B cell (primary cell): ENCODE measurements at regions not wholly inside any gene's neighbourhood (a gene's known extent, or its start where the extent isn't known, plus 50 kb on each side); places are given as distances from the start of the nearest gene placed in this dataset.

Experiments
- ATAC-seq: fragments of 200-7000 bp; cut with Tn5 transposase; one replicate; pipeline ENCODE4 v1.10.0; 2021; ENCODE audit warnings: low read depth, mild to moderate bottlenecking, moderate number of reproducible peaks, moderate library complexity
- CTCF ChIA-PET: fragments of 350-600 bp; sonication (Branson Sonifier 250); formaldehyde crosslinking; loops from one replicate; lab custom pipeline; 2021; ENCODE audit warnings: antibody characterized with exemption, inconsistent platforms; lab: Charles Lee
- POLR2A ChIA-PET: fragments of 350-600 bp; sonication (Branson Sonifier 250); formaldehyde crosslinking; loops from one replicate; lab custom pipeline; 2021; ENCODE audit warnings: antibody characterized with exemption; lab: Charles Lee
- DNase-seq: peaks from one replicate; pipeline ENCODE4 v3.0.0; 2013
- H2AFZ ChIP-seq: 2 replicates; pipeline ENCODE4 v1.6.1; 2012; ENCODE audit warnings: mild to moderate bottlenecking, low read depth, low read length; ENCODE audit not compliant: insufficient read depth, poor library complexity, severe bottlenecking
- H3K27ac ChIP-seq, 2 donors: 1 replicate in 1 of 2; 2 replicates in 1 of 2; pipeline ENCODE4 v1.5.1; 2012 to 2013; ENCODE audit warnings: low read length in 2 of 2, mild to moderate bottlenecking in 2 of 2, moderate library complexity in 1 of 2
- H3K27me3 ChIP-seq, 4 experiments: fragments of 200-600 bp in 1 of 4; sonication (generic) in 1 of 4; replicated peaks in 1 of 4; 1 replicate in 2 of 4; 2 replicates in 2 of 4; pipeline versions ENCODE4 v1.6.1 to v1.7.0; 2013 to 2016; ENCODE audit warnings: low read length in 3 of 4, mild to moderate bottlenecking in 2 of 4, mixed read lengths in 1 of 4, moderate library complexity in 1 of 4; ENCODE audit not compliant: insufficient read depth in 4 of 4, control insufficient read depth in 3 of 4; ENCODE audit errors: control extremely low read depth in 1 of 4
- H3K36me3 ChIP-seq, 2 experiments: replicated peaks in 1 of 2; 1 replicate in 1 of 2; 2 replicates in 1 of 2; pipeline versions ENCODE4 v1.6.1 to v1.7.1; 2013; ENCODE audit warnings: low read length in 1 of 2; ENCODE audit not compliant: insufficient read depth in 2 of 2, control insufficient read depth in 1 of 2; ENCODE audit errors: control extremely low read depth in 1 of 2, extremely low read depth in 1 of 2
- H3K4me1 ChIP-seq, 2 donors: fragments of 200-600 bp in 1 of 2; sonication (generic) in 1 of 2; 1 replicate in 1 of 2; 2 replicates in 1 of 2; pipeline versions ENCODE4 v1.5.1 to v1.6.1; 2013 to 2017; ENCODE audit warnings: low read length in 2 of 2; ENCODE audit not compliant: control insufficient read depth in 2 of 2, insufficient read depth in 2 of 2
- H3K4me2 ChIP-seq: replicated peaks from 2 replicates; pipeline ENCODE3; 2012; ENCODE audit warnings: mild to moderate bottlenecking, low read depth, low read length; ENCODE audit not compliant: poor library complexity, severe bottlenecking
- H3K4me3 ChIP-seq, 5 experiments: fragments of 200-600 bp in 1 of 5; sonication (generic) in 1 of 5; 1 replicate in 3 of 5; 2 replicates in 2 of 5; pipeline versions ENCODE4 v1.5.1 to v1.7.0; 2011 to 2016; ENCODE audit warnings: low read length in 4 of 5, mild to moderate bottlenecking in 4 of 5, low read depth in 2 of 5, control low read depth in 1 of 5, moderate library complexity in 1 of 5; ENCODE audit not compliant: insufficient read depth in 1 of 5; ENCODE audit errors: control extremely low read depth in 1 of 5, extremely low read depth in 1 of 5
- H3K79me2 ChIP-seq: fragments of 200-600 bp; sonication (generic); one replicate; pipeline ENCODE4 v1.6.0; 2016; ENCODE audit warnings: low read length; ENCODE audit not compliant: control insufficient read depth, insufficient read depth
- H3K9ac ChIP-seq: fragments of 200-600 bp; sonication (generic); 2 replicates; pipeline ENCODE4 v1.6.1; 2017; ENCODE audit warnings: mild to moderate bottlenecking, low read length, moderate library complexity
- H3K9me3 ChIP-seq, 3 donors: one replicate each; pipeline versions ENCODE4 v1.6.1 to v1.7.1; 2013; ENCODE audit warnings: low read length in 2 of 3; ENCODE audit not compliant: control insufficient read depth in 2 of 3, insufficient read depth in 1 of 3; ENCODE audit errors: control extremely low read depth in 1 of 3
- H4K20me1 ChIP-seq: 2 replicates; pipeline ENCODE4 v1.6.0; 2012; ENCODE audit warnings: mild to moderate bottlenecking, low read length; ENCODE audit not compliant: insufficient read depth, control insufficient read depth, poor library complexity, severe bottlenecking
- H3K27ac Mint-ChIP-seq: one replicate; pipeline ENCODE4 v1.8.0; 2021; ENCODE audit warnings: mixed read lengths
- H3K27me3 Mint-ChIP-seq: one replicate; pipeline ENCODE4 v1.8.0; 2021; ENCODE audit warnings: mixed read lengths
- H3K4me1 Mint-ChIP-seq: one replicate; pipeline ENCODE4 v1.8.0; 2021; ENCODE audit warnings: mixed read lengths
- H3K4me3 Mint-ChIP-seq: one replicate; pipeline ENCODE4 v1.8.0; 2021; ENCODE audit warnings: mixed read lengths
- H3K9me3 Mint-ChIP-seq: one replicate; pipeline ENCODE4 v1.8.0; 2022; ENCODE audit warnings: mixed read lengths; ENCODE audit not compliant: insufficient read depth
- CTCF ChIP-seq: fragments of 200-600 bp; IDR thresholded peaks from one replicate; pipeline ENCODE4 v1.8.0; 2022; ENCODE audit warnings: antibody characterized with exemption, mild to moderate bottlenecking
- EZH2 ChIP-seq: IDR thresholded peaks from 2 replicates; pipeline ENCODE4 v1.6.1; 2012; ENCODE audit warnings: borderline replicate concordance, low read depth, mild to moderate bottlenecking, moderate library complexity, low read length; ENCODE audit not compliant: insufficient read depth, poor library complexity, severe bottlenecking
- WGBS: methylation state at CpG from one replicate; pipeline ENCODE4 v1.1.5; 2013; ENCODE audit warnings: missing lambda C conversion rate; ENCODE audit not compliant: insufficient coverage; 5-methylcytosine and 5-hydroxymethylcytosine counted together
- intact Hi-C: fragments of 100-400 bp; cut with micrococcal nuclease; formaldehyde crosslinking; loops from one replicate; pipeline ENCODE4 v1.10.0; 2022

GRCh38 chr9:30178610-30179009 lies 2205.8 kb upstream of the ACO1 start:
- H3K27ac ChIP-seq, result no peak overlapping the region
- Mint-ChIP-seq H3K4me3 (no peak overlapping the region), H3K4me1 (no peaks in the 10 kb centered on the region), H3K9me3 (peaks cover 7% of the 10 kb centered on the region), H3K27me3 (no peaks in the 10 kb centered on the region), H3K27ac (no peak overlapping the region)
- H3K36me3 ChIP-seq, result no peaks in the 10 kb centered on the region
- no peaks in the 10 kb centered on the region for H3K79me2 ChIP-seq
- H3K9me3 ChIP-seq, result no peaks in the 10 kb centered on the region
- H3K9ac ChIP-seq, result no peak overlapping the region
- no peaks in the 10 kb centered on the region for H3K4me1 ChIP-seq
- DNase-seq (no peak), ATAC-seq (no peak)
- POLR2A ChIA-PET, result no interaction called here
- TF ChIP-seq EZH2 (no peak), CTCF (no peak)
- no peak overlapping the region for H2AFZ ChIP-seq
- intact Hi-C loops, result no loop called here
- CTCF ChIA-PET, result no interaction called here
- no peaks in the 10 kb centered on the region for H4K20me1 ChIP-seq
- no peak overlapping the region for H3K4me2 ChIP-seq
- H3K27me3 ChIP-seq, result no peaks in the 10 kb centered on the region
- no peak overlapping the region for H3K4me3 ChIP-seq

- no peaks in the 10 kb centered on the region for H3K79me2 ChIP-seq
- H3K4me3 ChIP-seq, result no peak overlapping the region
- no peak for TF ChIP-seq CTCF
- TF ChIP-seq EZH2, result no peak
- Mint-ChIP-seq H3K4me1 (no peaks in the 10 kb centered on the region), H3K4me3 (no peak overlapping the region), H3K27ac (no peak overlapping the region), H3K9me3 (peaks cover 18% of the 10 kb centered on the region), H3K27me3 (no peaks in the 10 kb centered on the region)
- WGBS, result no CpG with 5 or more reads among the region's 6 CpGs
- H3K9ac ChIP-seq, result no peak overlapping the region
- H3K4me2 ChIP-seq, result no peak overlapping the region
- ATAC-seq (no peak), DNase-seq (no peak)
- H3K4me1 ChIP-seq, result no peaks in the 10 kb centered on the region
- no peaks in the 10 kb centered on the region for H3K27me3 ChIP-seq
- H4K20me1 ChIP-seq, result no peaks in the 10 kb centered on the region
- intact Hi-C loops, result no loop called here
- CTCF ChIA-PET, result no interaction called here
- peaks cover 0 to 5% (median 5%) of the 10 kb centered on the region in 3 donors for H3K9me3 ChIP-seq
- no peak overlapping the region for H3K27ac ChIP-seq
- POLR2A ChIA-PET, result no interaction called here
- H3K36me3 ChIP-seq, result no peaks in the 10 kb centered on the region
- H2AFZ ChIP-seq, result no peak overlapping the region
Observed at GRCh38 chr9:30193421-30193820, 2191.0 kb upstream of the ACO1 start.
